Stimulated activated CD8-positive, alpha-beta memory T cell treated with anti-CD3 and anti-CD28 coated beads, Interleukin-15, amount 100 ng/mL, for 4 hours (primary cell): ENCODE measurements at regions not wholly inside any gene's neighbourhood (a gene's known extent, or its start where the extent isn't known, plus 50 kb on each side); places are given as distances from the start of the nearest gene placed in this dataset.

Experiments
- DNase-seq, 2 donors: peaks; one replicate each; pipeline ENCODE4 v3.0.0-alpha.2; 2020; ENCODE audit warnings: low read depth in 2 of 2

DNA sequence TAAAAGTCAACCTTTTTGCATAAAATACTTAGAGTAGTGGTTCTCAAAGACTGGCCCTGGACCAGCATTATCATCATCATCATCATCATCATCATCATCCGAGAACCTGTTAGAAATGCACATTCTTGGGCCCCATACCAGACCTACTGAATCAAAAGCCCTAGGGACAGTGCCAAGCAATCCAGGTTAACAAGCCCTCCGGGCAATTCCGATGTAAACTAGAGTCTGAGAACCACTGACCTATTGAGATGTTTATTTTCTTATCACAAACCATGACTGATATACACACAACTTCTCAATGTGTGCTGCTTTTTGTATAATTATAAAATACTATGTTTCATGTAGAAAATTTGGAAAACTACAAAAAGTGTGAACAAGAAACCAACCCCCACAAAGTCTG is 133.4 kb upstream of the GATB start:
- DNase-seq: no peak

DNA sequence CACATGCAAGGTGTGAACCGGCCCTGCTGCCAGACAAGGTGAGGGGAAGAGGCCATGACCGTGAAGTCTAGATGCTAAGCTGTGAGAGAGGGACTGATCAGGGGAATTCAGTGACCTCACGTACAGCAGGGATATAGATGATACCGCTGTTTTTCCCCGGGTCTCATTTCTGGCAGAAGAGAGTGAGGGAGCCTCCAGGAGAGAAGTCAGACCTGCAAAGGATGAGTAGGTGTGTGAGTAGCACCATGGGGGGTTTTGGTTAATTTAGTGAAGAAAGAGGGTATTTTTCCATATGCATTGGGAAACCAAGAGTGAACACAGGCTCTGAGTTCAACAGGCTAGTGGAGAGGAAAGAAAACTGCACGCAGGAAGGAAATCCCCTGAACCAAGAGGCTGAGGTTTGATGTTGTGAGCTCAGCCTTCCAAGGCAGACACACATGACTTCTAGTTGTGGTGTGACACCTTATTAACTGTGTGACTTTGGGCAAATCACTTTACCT is 127.6 kb upstream of the GATB start:
- no peak for DNase-seq

DNA sequence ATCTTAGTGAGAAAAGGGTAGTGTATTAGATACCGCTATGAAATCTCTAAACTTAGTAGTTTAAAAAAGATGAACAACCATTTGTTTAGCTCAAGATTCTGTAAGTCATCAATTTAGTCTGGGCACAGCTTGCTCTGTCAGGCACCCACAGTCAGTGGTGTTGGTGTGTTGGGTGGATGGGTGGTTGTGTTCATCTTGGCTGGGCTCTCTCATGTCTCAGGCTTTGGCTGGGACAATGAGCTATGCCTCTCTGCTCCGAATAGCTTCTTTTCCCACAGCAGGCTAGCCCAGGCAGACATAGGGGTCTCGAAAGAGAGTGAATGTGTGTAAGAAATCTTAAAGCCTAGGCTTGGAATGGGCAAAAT is 127.0 kb upstream of the GATB start:
- no peak for DNase-seq

DNA sequence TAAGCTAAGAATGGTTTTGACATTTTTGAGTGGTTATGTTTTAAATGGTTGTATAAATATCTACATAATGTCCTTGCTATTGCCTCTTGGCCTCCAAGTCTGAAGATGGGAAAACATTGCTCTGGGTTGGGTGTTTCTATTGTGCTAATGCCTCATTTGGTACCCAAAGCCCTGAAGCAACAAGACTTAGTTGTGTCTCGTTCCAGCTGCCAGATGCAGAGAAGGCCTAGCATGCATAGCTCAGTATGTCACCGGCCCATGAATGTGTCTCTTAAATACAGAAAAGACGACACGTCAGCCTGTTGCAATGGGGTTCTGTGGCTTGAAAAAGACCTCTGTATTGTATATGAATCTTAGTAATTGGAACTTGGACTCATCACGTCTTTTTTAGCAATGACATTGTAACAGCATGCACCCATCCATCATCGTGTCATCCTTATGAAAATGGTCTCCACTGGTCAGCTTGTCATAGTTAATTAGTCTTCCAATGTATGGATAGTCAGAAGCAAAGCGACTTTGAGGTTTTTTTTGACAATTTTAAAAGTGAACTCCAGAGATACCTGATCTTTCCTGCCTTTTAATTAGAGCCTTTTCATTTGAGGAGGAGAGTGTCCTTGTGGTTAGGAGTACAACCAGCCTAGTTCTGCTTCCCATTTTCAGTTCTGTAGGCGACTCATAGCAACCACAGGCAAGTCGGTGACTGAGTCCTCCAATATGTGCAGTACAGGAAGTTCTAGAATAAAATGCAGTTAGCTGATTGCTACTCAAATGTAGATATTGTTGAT is 126.4 kb upstream of the GATB start:
- no peak for DNase-seq

DNA sequence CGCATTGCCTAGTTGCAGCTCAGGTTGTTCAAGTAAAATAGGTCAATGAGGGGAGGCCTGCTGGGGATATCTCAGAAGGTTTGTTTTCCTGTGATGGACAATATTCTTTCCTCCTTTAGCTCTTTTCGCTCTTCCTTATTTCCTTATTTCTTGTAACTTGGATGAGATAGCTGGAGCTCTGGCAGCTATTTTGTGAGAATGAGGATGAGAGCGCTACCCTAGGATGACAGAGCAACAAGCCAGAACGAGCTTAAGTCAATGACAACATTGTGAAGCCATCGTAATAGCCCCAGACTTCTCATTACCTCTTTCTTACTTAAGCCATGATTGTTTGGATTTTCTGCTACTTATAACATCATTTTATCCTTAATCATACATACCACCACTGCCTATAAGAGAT is 124.3 kb upstream of the GATB start:
- no peak for DNase-seq

DNA sequence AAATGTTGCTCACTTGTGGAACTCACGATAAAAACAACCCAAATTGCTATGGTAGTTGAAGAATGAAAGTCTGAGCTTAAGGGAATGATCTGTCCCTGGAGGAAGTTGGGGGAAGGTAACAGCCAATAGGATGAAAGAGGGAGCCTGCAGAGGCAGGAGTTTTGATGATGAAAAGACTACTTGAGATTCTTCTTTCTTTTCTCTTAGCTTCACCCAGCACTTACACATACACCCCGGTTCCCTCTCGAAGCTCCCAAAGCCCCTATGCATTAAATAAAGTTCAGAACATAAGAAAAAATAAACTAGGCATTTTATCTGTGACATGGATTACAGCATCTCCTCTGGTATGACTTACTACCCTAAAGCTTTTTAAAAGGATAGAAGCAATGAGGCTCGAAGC is 122.9 kb upstream of the GATB start:
- no peak for DNase-seq

DNA sequence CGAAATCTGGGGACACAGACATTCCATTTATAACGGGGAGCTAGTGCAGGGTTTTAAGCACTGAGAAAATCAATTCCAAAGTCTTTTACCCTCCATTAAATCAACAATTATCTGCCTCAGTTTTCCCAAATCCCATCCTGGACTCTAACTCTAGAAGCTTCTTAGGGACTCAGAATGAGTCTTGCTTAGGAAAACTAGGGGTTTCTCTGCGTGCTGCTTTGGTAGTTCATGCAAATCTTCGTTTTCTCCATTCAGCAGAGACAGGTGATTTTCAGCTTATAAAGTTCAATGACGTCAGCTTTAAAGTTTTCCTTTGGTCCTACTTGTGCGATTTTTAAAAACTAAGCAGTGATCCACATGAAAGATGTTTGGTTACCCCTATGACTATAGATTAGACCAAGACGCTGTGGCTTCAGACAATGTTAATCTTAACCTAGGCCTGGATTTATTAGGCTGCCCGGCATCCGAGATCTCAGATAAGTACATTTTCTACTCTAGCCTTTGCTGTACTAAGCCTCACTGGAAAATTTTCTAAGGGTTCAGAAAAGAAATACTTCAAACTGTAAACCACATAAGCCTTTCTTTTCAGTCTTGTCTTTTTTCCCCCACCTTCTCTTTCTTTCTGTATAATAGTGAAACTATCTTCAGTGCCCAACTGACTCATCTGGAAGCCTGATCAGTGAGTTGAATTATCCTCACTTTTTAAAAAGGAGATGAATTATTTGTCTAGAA is 121.4 kb upstream of the GATB start:
- no peak for DNase-seq

DNA sequence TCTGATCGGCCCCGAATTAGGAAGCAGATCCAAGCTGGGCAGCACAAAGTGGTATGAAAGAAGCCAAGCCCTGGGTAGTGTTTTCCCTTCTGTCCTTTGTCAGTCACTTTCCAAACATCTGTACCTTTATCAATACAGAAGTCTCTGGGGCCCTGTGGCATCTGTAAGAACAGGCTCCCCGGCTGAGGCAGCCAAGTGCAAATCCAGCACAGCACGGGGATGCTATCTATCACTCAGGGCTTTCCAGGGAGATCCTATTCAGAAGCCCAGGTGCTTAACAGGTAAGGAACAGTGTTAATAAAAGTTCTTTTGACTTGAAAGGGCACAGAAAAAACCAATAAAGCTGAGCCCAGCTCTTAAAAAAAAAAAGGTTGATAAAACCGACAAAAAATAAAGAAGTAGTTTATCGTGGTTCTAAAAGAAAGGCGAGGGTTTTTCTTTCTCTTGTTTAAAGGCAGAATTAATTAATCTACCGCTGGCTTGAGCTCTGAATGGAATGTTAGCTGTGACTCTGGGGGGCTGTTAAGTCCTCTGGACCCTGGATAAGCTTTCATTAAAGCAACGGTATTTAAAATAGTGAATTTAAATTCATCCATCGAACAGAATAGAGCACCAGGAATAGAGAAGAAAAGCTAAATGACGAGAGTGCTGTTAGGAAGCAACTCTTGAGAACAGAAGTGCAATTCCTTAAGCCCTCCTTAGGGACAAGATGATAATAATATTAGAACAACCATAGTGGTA is 119.1 kb upstream of the GATB start:
- DNase-seq: no peak

DNA sequence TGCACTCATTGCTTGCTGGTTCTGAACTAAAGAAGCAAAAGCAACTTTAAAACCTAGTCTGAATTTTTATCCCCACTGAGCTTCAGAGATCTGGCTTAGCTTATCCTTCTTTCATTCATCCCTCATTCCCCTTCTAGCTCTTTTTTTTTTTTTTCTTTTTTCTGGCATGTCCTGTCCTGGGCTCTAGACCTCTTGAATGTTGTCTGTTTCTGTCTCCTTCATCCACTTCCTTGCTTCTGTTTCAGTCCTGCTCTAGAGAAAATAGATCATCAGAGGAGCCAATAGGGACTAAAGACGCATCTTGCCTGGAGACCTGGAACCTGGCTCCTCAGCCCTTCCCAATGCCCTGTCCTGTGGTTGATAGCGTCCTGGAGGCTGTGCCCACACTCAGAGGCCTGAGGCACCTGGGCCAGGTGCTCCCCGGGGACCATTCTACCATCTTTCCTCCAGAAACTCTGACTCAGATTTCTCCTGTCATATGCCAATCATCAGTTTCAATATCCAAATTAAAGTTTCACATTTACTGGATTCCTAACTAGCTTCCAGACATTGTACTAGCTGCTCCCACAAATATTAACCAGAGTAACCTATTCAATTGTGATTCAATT is 115.7 kb upstream of the GATB start:
- no peak for DNase-seq

DNA sequence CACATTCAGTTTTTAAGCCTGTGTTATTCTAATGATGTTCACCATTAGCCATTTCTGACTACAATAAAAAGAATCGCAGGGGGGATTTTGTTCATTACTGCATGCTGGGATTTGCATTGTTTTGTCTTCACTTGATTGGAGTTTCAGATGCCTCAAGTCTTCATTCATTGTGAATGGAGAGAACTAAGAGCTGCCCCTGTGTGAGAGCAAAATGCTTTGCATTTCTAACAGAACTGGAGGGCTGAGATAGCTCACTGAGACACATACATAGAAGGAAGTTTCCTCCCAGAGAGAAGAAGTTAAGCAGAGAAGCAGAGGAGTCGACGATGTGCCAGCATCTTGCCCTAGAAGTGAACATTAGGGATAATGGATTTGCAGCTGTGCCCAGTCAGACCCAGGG is 113.5 kb upstream of the GATB start:
- no peak for DNase-seq

DNA sequence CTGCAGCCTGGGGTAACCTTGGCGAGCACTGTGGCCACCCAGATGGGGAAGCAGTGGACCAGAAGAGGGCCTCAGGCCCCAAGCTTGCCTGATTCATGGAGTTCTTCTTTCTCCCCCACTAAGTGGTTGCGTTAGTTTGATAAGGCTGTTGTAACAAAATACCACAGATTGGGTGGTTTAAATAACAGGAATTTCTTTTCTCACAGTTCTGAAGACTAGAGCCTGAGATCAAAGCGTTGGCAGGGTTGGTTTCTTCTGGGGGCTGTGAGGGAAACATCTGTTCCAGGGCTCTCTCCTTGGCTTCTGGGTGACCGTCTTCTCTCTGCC is 105.7 kb upstream of the GATB start:
- no peak for DNase-seq

DNA sequence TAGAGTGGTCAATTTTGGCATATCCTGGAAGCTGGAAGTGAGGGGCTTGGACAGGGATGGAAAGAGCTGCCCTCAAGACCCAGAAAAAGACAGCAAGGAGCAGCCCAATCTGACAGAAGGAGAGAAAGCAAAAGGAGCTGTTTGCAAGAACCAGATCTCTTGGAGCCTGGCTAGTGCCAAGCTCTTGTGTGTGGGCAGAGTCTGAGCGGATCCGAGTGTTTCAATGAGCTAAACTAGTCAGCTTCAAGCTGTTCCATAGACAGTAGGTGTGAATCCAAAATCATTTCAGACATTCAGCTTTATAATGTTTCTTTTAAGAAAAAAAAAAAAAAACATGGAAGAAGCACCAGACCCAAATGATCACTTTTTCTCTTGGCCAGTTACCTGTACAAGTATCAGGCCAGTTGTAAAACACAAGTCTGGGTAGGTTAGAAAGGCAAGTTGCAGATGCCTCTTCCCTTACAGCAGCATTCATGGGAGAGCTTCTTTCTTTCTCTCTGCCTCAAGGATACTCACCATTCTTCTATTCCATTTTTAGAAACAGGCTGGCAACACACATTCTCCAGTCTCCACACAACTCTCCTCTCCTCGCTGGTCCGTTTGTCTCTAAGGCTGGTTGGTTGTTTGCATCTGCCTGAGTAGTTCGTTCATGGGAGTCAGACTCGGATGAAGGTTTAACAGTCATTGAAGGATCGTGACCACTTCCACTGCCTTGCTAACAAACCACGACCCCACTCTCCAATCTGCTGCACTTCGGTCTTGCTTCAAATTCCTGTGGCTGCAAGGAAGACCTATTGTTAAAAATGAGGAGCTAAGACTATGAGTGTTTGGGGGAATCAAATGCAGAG is 105.2 kb upstream of the GATB start:
- DNase-seq: no peak

DNA sequence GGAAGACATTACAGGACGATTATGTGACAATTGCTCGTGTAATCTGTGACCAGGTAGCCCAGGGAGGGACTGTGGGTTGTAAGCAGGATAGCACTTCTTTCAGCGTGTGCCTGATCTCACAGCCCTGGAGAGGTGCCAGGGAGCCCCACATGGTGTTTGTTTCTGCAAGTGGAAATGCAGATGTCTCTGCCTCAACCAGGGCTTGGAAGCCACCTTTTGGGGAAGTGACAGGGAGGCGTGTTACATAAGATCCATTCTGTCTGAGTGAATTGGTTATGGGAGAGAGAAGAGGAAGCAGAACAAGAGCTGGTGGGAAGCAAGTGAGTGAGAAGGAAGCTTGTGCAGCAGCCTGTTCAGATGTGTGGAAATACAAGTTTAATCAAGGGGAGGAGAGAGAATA is 104.5 kb upstream of the GATB start:
- no peak for DNase-seq

DNA sequence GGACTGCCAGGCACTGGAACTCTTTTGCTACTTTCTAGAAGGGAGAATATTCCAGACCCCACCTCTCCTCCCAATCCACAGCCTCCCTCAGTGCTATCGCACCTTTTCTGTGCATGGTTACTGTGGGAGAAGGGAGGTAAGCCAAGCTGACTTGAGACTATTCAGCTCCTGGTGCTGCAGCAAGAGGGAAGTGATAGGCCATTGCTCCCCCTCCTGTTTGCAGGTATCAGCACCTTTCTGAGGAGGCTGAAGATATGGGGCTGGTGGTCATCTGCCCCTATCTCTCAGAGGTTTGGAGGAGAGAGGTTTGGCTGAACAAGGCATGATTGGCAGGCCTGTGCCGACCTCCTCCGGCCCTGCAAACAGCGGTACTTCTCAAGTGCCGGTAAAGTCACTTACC is 103.3 kb upstream of the GATB start:
- no peak for DNase-seq

DNA sequence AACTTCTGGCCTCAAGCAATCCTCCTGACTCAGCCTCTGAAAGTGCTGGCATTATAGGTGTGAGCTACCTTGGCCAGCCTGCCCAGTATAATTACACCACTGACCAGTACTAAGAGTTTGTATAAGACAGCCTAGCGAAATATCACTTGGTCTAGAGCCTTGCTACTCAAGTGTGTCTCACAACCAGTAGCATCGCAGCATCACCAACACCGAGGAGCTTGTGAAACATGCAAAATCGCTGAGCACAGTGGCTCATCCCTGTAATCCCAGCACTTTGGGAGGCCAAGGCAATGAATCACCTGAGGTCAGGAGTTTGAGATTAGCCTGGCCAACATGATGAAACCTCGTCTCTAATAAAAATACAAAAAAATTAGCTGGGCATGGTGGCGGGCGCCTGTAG is 102.0 kb upstream of the GATB start:
- no peak for DNase-seq

DNA sequence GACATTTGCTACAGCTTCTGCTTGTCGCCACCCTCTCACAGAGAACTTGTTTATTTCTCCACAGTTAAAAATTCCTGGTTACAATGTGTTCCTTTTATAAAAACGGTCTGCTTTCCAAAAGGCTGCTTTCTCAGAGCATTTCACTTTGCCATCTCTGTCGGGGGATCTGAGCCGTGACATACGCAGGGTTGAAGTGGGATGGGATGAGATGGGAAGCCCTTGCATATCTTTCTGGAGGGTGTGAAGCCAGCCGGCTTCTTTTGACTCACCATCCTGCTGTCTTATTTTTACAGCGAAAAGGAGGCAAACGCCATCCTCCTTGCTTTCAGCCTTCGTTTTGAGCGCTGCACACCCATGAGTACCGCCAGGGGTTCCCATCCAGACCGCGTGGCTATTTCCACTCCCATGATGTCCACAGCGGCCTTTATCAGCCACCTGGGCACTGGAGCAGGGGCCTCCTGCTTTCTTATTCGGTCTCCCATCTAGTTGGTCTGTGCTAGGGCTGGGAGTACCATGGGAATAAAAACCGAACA is 99.8 kb upstream of the GATB start:
- DNase-seq: no peak

DNA sequence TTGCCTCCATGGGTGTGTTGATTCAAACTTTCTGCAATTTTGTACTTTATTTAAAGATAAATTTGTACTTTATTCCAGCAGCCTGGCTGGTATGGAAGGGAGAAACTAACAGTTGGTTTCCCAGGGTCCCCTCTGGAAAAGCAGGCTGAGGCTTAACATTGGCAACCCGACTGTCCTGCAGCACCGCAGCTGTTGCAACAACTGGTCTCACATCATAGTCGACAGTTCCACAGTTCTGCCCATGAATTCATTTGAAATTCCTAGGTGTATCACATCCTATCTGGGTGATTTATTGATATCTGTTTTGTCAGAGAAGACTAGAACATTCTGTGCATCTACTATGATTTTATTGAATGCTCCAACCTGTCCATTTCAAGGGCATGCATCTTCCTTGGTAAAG is 98.8 kb upstream of the GATB start:
- DNase-seq: no peak

DNA sequence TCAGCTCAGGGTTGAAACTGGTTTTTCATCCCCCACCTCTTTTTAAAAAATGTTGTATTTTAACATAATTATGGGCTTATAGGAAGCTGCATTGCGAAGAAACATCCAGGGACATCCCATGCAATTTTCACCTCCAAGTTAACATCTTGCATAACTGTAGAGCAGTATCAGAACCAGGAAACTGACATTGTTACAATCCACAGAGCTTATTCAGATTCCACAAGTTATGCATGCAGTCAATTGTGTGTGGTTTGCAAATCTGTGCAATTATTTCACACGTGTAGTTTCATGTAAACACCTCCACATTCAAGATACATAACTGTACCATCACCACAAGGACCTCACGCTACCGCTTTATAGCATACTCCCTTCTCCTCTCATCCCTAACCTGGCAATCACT is 97.5 kb upstream of the GATB start:
- no peak for DNase-seq

DNA sequence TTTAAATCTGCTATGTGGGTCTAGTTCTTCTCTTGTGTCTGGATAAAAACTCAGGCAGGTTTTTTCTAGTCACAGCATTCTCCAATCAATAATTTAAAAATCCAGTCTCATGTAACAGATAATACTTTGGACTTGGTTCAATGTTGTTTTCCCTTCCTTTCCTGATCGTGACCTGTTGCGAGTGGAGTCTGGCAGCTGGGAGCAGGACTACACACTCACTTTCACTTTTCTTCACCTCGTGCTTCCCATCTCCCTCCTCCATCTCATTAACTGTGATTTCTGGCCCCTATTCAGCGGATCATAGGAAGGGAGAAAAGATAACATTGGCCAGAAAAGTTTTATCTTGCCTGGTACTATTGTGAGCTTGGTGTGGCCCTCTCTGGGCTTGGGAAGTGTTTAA is 96.6 kb upstream of the GATB start:
- no peak for DNase-seq

DNA sequence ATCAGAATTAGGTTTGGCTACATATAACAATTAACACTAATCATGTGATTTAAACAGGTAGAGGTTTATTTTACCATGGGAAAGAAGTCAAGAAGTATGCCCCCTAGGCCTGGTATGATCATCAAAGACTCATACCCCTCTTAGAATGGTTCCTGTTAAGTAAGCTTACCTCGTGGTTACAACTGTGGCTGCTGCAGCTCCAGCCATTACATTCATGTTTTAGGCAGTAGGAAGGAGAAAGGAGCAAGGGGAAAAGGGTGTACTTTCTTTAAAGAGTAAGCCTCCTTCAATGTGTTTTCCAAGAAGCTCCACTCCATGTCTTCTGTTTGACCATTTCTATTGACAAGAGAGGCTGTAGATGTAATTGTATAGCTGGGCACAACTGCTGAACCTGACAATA is 94.9 kb upstream of the GATB start:
- no peak for DNase-seq

DNA sequence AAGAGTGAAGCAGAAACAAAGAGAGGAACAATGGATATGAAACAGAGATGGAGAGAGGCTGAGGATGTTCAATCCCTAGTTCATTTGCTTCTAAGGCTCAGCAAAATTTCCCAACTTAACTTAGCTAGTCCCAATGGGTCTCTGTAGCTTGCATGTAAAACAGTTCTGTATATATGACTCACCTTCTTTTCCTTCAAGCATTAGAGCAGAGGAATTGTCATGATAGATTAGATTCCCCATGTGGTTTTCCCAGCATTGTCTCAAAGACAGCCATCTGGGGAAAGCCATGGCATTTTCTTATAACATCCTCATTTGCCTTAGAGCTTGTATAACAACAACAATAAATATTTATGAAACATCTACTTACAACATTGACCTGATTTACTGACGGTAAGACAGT is 93.9 kb upstream of the GATB start:
- DNase-seq: no peak
